Testis (tissue), 2 donors: ENCODE measurements at regions not wholly inside any gene's neighbourhood (a gene's known extent, or its start where the extent isn't known, plus 50 kb on each side); places are given as distances from the start of the nearest gene placed in this dataset.

Experiments
- CTCF ChIP-seq, 3 experiments: fragments of 450-650 bp in 2 of 3; fragments of 200-600 bp in 1 of 3; sonication (generic) in 1 of 3; IDR thresholded peaks; one replicate each; pipeline ENCODE4 v1.5.1; 2016 to 2019; ENCODE audit warnings: antibody characterized with exemption in 3 of 3, mild to moderate bottlenecking in 2 of 3, moderate library complexity in 1 of 3
- POLR2A ChIP-seq: fragments of 450-650 bp; IDR thresholded peaks from one replicate; pipeline ENCODE4 v1.6.1; 2017; ENCODE audit warnings: antibody characterized with exemption, mild to moderate bottlenecking, moderate library complexity

- TF ChIP-seq CTCF (IDR thresholded peaks at IDR 0.05) (no peak), POLR2A (no peak)
Measured at GRCh38 chr20:11406877-11407276, 510.8 kb upstream of the BTBD3 start.
